A549 (cell line): ENCODE measurements at regions not wholly inside any gene's neighbourhood (a gene's known extent, or its start where the extent isn't known, plus 50 kb on each side); places are given as distances from the start of the nearest gene placed in this dataset.
"Not testable (repeated sequence)": the region's sequence is repeated elsewhere in the genome, so short reads cannot be mapped to it uniquely, and the experiment has no call there.

Source experiments
- ATAC-seq, 2 experiments: fragments of 200-7000 bp in 1 of 2; fragments of >200 bp in 1 of 2; cut with Nextera tagmentation in 1 of 2; cut with Tn5 transposase in 1 of 2; 3 replicates each; pipeline versions ENCODE4 v1.8.0 to v1.9.1; 2018 to 2020; ENCODE audit warnings: mild to moderate bottlenecking in 1 of 2, moderate library complexity in 1 of 2
- CTCF ChIA-PET: fragments of 300-600 bp; sonication (Branson Sonifier 250); formaldehyde crosslinking; extraction: SDS; loops from one replicate; lab custom pipeline; 2021; ENCODE audit warnings: antibody characterized with exemption, inconsistent platforms; lab: Yijun Ruan, JAX
- POLR2A ChIA-PET: fragments of 350-600 bp; formaldehyde crosslinking; extraction: SDS; loops from one replicate; lab custom pipeline; 2021; ENCODE audit warnings: antibody characterized with exemption, inconsistent platforms; lab: Yijun Ruan, JAX
- DNase-seq, 2 experiments: peaks; one replicate each; pipeline versions ENCODE4 v3.0.0 to v3.0.0-alpha.2; 2011 to 2016; ENCODE audit warnings: low read depth in 1 of 2, low spot score in 1 of 2
- FAIRE-seq: peaks from 2 replicates; lab custom pipeline; 2011; peaks lifted over from hg19 to GRCh38; lab: Jason Lieb, UNC
- H3K27ac ChIP-seq, 2 experiments: fragments of >200 bp; sonication (Bioruptor Twin); formaldehyde crosslinking; 3 replicates each; pipeline ENCODE4 v1.5.1; 2016 to 2017
- H3K4me1 ChIP-seq: fragments of >200 bp; sonication (Bioruptor Twin); formaldehyde crosslinking; 3 replicates; pipeline ENCODE4 v1.6.1; 2016
- H3K4me2 ChIP-seq: fragments of >200 bp; sonication (Bioruptor Twin); formaldehyde crosslinking; 3 replicates; pipeline ENCODE4 v1.6.1; 2016
- H3K4me3 ChIP-seq: fragments of >200 bp; sonication (Bioruptor Twin); formaldehyde crosslinking; 3 replicates; pipeline ENCODE4 v1.5.1; 2016
- H3K9me3 ChIP-seq: fragments of >200 bp; sonication (Bioruptor Twin); formaldehyde crosslinking; 3 replicates; pipeline ENCODE4 v1.6.1; 2016
- BCL3 ChIP-seq: fragments of >200 bp; sonication (Bioruptor Twin); formaldehyde crosslinking; IDR thresholded peaks from 3 replicates; pipeline ENCODE4 v1.6.1; 2016
- BHLHE40 ChIP-seq: IDR thresholded peaks from 2 replicates; pipeline ENCODE4 v1.6.1; 2012; ENCODE audit warnings: low read depth, low read length, inconsistent platforms
- CEBPB ChIP-seq, 2 experiments: fragments of >200 bp in 1 of 2; sonication (Bioruptor Twin) in 1 of 2; formaldehyde crosslinking in 1 of 2; IDR thresholded peaks; 2 replicates each; pipeline ENCODE4 v1.6.1; 2012 to 2016
- CHD2 ChIP-seq: fragments of 150-350 bp; IDR thresholded peaks from 2 replicates; pipeline ENCODE4 v1.6.1; 2014; ENCODE audit warnings: low read length; ENCODE audit not compliant: partially characterized antibody
- CHD4 ChIP-seq: fragments of 200-600 bp; sonication (generic); IDR thresholded peaks from 2 replicates; pipeline ENCODE4 v1.6.1; 2016; ENCODE audit warnings: antibody characterized with exemption, mild to moderate bottlenecking, borderline replicate concordance
- EHF ChIP-seq: fragments of 250-450 bp; sonication (Bioruptor Pico); IDR thresholded peaks from 2 replicates; pipeline ENCODE4 v1.5.0; 2020; ENCODE audit warnings: mild to moderate bottlenecking
- ELK1 ChIP-seq: fragments of 150-350 bp; IDR thresholded peaks from 2 replicates; pipeline ENCODE4 v1.6.1; 2014; ENCODE audit warnings: low read depth, mild to moderate bottlenecking, low read length
- FOSB ChIP-seq: fragments of 250-450 bp; sonication (Bioruptor Pico); IDR thresholded peaks from 2 replicates; pipeline ENCODE4 v1.5.0; 2020; ENCODE audit warnings: mild to moderate bottlenecking, moderate library complexity
- FOSL2 ChIP-seq, 2 experiments: fragments of 450-650 bp in 1 of 2; fragments of >200 bp in 1 of 2; sonication (Bioruptor Twin) in 1 of 2; formaldehyde crosslinking; IDR thresholded peaks; 2 replicates each; pipeline versions ENCODE4 v1.5.0 to v1.6.1; 2016 to 2020; ENCODE audit warnings: mild to moderate bottlenecking in 1 of 2, moderate library complexity in 1 of 2
- FOXS1 ChIP-seq: fragments of 250-450 bp; sonication (Bioruptor Pico); IDR thresholded peaks from 2 replicates; pipeline ENCODE4 v1.5.0; 2020; ENCODE audit warnings: mild to moderate bottlenecking, moderate library complexity
- GATA3 ChIP-seq: IDR thresholded peaks from 2 replicates; pipeline ENCODE4 v1.6.1; 2012; ENCODE audit warnings: borderline replicate concordance
- HOXA7 ChIP-seq: fragments of 250-450 bp; sonication (Bioruptor Pico); IDR thresholded peaks from 2 replicates; pipeline ENCODE4 v1.5.0; 2020; ENCODE audit warnings: mild to moderate bottlenecking, moderate library complexity
- JUN ChIP-seq, 2 experiments: fragments of >200 bp; sonication (Bioruptor Twin); formaldehyde crosslinking; IDR thresholded peaks; 2 replicates in 1 of 2; 3 replicates in 1 of 2; pipeline ENCODE4 v1.6.1; 2016 to 2017
- JUNB ChIP-seq: fragments of >200 bp; sonication (Bioruptor Twin); formaldehyde crosslinking; IDR thresholded peaks from 2 replicates; pipeline ENCODE4 v1.6.1; 2016
- NFE2L2 ChIP-seq: fragments of 150-350 bp; conservative IDR thresholded peaks from 2 replicates; pipeline ENCODE4 v1.6.1; 2014; ENCODE audit warnings: low read length
- NPAS2 ChIP-seq: fragments of 250-450 bp; sonication (Bioruptor Pico); IDR thresholded peaks from 2 replicates; pipeline ENCODE4 v1.8.0; 2022; ENCODE audit warnings: mild to moderate bottlenecking, moderate library complexity, borderline replicate concordance
- PBX3 ChIP-seq: IDR thresholded peaks from 2 replicates; pipeline ENCODE4 v1.6.1; 2012
- RARB ChIP-seq: fragments of 250-450 bp; sonication (Bioruptor Pico); IDR thresholded peaks from 2 replicates; pipeline ENCODE4 v1.8.0; 2021; ENCODE audit warnings: mild to moderate bottlenecking, moderate library complexity
- SREBF2 ChIP-seq: fragments of 450-650 bp; IDR thresholded peaks from 2 replicates; pipeline ENCODE4 v1.6.1; 2014; ENCODE audit warnings: mild to moderate bottlenecking, moderate library complexity
- TFCP2L1 ChIP-seq: fragments of 250-450 bp; sonication (Bioruptor Pico); IDR thresholded peaks from 2 replicates; pipeline ENCODE4 v1.5.0; 2021; ENCODE audit warnings: mild to moderate bottlenecking
- TP53 ChIP-seq: fragments of 250-450 bp; sonication (Bioruptor Pico); IDR thresholded peaks from 2 replicates; pipeline ENCODE4 v1.5.0; 2021; ENCODE audit warnings: mild to moderate bottlenecking, moderate library complexity
- ZSCAN20 ChIP-seq: fragments of 250-450 bp; sonication (Bioruptor Pico); IDR thresholded peaks from 2 replicates; pipeline ENCODE4 v1.8.0; 2022; ENCODE audit warnings: mild to moderate bottlenecking, moderate library complexity
- WGBS: methylation state at CpG from one replicate; pipeline ENCODE4 v1.1.6; 2017; ENCODE audit errors: missing lambda C conversion rate; 5-methylcytosine and 5-hydroxymethylcytosine counted together
- TF ChIP-seq, protein P1 (sequence below): fragments of 250-450 bp; sonication (Bioruptor Pico); IDR thresholded peaks from 2 replicates; pipeline ENCODE4 v1.5.0; 2020; ENCODE audit warnings: low read depth, mild to moderate bottlenecking, moderate library complexity

GRCh38 chr11:43150697-43151096 lies 161.1 kb upstream of the API5 start:
- POLR2A ChIA-PET, result no interaction called here
- CTCF ChIA-PET, result no interaction called here
- Histone ChIP-seq H3K4me3 (no peak overlapping the region), H3K4me2 (no peak overlapping the region), H3K4me1 (no peaks in the 10 kb centered on the region), H3K9me3 (no peaks in the 10 kb centered on the region; the same call in 2 of the 3 replicates), H3K27ac (no peak overlapping the region)
- FAIRE-seq (no peak), ATAC-seq (no peak), DNase-seq (no peak)
- TF ChIP-seq RARB (CRISPR knock-in tag) (no peak), SREBF2 (no peak), CHD4 (no peak), TFCP2L1 (CRISPR knock-in tag) (no peak), JUN (IDR thresholded peaks at IDR 0.05) (no peak), BCL3 (no peak), FOXS1 (CRISPR knock-in tag) (no peak), EHF (CRISPR knock-in tag) (no peak), NFE2L2 (no peak), ZSCAN20 (no peak), BHLHE40 (no peak), ELK1 (no peak), TP53 (CRISPR knock-in tag) (no peak), HOXA7 (no peak), PBX3 (no peak)

DNA sequence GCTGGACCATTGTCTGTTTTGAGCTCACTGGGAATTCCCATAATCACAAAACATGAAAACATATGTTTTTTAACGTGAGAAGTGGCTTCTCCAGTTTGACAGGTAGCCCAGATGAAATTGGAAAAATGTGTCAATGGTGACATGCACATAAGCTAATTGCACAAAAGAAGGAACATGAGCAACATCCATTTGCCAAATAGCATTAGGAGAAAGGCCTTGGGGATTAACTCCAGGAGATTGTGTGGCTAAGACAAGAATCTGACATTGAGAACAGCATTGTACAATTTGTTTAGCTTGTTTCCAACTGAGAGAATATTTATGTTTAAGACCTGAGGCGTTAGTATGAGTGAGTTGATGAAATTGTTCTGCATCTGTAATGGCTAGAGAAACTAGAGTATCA lies 147.0 kb upstream of the API5 start:
- ChIA-PET CTCF (no interaction called here), POLR2A (no interaction called here)
- TF ChIP-seq, protein P1, sequence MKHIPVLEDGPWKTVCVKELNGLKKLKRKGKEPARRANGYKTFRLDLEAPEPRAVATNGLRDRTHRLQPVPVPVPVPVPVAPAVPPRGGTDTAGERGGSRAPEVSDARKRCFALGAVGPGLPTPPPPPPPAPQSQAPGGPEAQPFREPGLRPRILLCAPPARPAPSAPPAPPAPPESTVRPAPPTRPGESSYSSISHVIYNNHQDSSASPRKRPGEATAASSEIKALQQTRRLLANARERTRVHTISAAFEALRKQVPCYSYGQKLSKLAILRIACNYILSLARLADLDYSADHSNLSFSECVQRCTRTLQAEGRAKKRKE (CRISPR knock-in tag), result no peak
- no peak for TF ChIP-seq CEBPB (IDR thresholded peaks at IDR 0.05)
- no peak for TF ChIP-seq FOSB (CRISPR knock-in tag)
- no peak for TF ChIP-seq NPAS2 (CRISPR knock-in tag)
- TF ChIP-seq NFE2L2, result no peak
- no peak for TF ChIP-seq FOSL2 (IDR thresholded peaks at IDR 0.05)
- TF ChIP-seq FOSL2 (CRISPR knock-in tag; IDR thresholded peaks at IDR 0.05), result no peak
- no peak for TF ChIP-seq CHD2
- no peak for TF ChIP-seq JUNB
- TF ChIP-seq HOXA7, result no peak
- no peak for TF ChIP-seq GATA3
- no peak for TF ChIP-seq JUN (IDR thresholded peaks at IDR 0.05)
- Histone ChIP-seq H3K9me3 (no peaks in the 10 kb centered on the region), H3K4me1 (no peaks in the 10 kb centered on the region), H3K27ac (no peak overlapping the region), H3K4me3 (no peak overlapping the region), H3K4me2 (no peak overlapping the region)
- ATAC-seq (no peak), FAIRE-seq (no peak), DNase-seq (no peak)
- 2% methylated on average over 2 of the region's 2 CpGs for WGBS

DNA sequence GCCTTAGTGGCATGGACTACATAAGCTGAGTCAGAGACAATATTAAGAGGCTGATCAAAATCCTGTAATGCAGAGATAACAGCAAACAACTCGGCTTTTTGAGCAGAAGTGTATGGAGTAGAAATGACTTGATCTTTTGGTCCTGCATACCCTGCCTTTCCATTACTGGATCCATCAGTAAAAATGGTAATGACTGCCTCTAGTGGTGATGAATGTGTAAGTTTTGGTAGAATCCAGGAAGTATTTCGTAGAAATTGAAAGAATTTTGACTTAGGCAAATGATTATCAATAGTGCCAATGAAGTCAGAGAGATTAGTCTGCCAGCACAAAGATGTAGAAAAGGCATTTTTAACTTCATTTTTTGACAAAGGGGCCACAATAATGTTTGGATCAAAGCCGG lies 146.4 kb upstream of the API5 start:
- H3K4me3 ChIP-seq, DNase-seq, H3K27ac ChIP-seq, H3K9me3 ChIP-seq, FAIRE-seq, CTCF ChIA-PET, POLR2A ChIA-PET, ATAC-seq, H3K4me1 ChIP-seq, H3K4me2 ChIP-seq: not testable (repeated sequence)
- 1% methylated on average over 3 of the region's 3 CpGs for WGBS

- FAIRE-seq, CTCF ChIA-PET: not testable (repeated sequence)
- whole genome bisulfite sequencing, result 0% methylated on average over 2 of the region's 2 CpGs
Measured at GRCh38 chr11:43168241-43168640, 143.6 kb upstream of the API5 start.

More at GRCh38 chr11:43168241-43168640, 143.6 kb upstream of the API5 start:
- H3K4me3 ChIP-seq, DNase-seq, H3K4me1 ChIP-seq, H3K27ac ChIP-seq, POLR2A ChIA-PET, H3K4me2 ChIP-seq, H3K9me3 ChIP-seq, ATAC-seq: not testable (repeated sequence)
